ENCODE measurements at regions not wholly inside any gene's neighbourhood (a gene's known extent, or its start where the extent isn't known, plus 50 kb on each side); places are given as distances from the start of the nearest gene placed in this dataset.

- no peaks in the 10 kb centered on the region for H3K9me3 ChIP-seq (replicated peaks; ENCODE audit: control insufficient read depth, insufficient read depth, low read length)
- H3K79me2 ChIP-seq (ENCODE audit: control insufficient read depth, insufficient read depth, low read length), result no peaks in the 10 kb centered on the region
- H3K4me2 ChIP-seq (ENCODE audit: insufficient read depth, low read length), result no peak overlapping the region
- DNase-seq (ENCODE audit: low read depth, low spot score) (no peak), FAIRE-seq (no peak)
- intact Hi-C loops (cut with micrococcal nuclease), result no loop called here
- H3K4me1 ChIP-seq (ENCODE audit: control insufficient read depth, extremely low read depth, insufficient read depth, low read length), result no peaks in the 10 kb centered on the region
- CTCF ChIA-PET, result no interaction called here
- no peak overlapping the region for H2AFZ ChIP-seq (ENCODE audit: low read depth, low read length)
- POLR2A ChIA-PET, result no interaction called here
- H3K27me3 ChIP-seq (ENCODE audit: control insufficient read depth in 2 of 2, insufficient read depth in 2 of 2, low read length in 2 of 2), result peaks cover 3 to 4% of the 10 kb centered on the region in 2 experiments
- H3K9me1 ChIP-seq (replicated peaks; ENCODE audit: control insufficient read depth, extremely low read depth, insufficient read depth, low read length), result no peaks in the 10 kb centered on the region
- no peak overlapping the region for H3K4me3 ChIP-seq (replicated peaks in 1 of 3; ENCODE audit: insufficient read depth in 1 of 3, low read depth in 1 of 3, low read length in 3 of 3)
- no peaks in the 10 kb centered on the region for H3K36me3 ChIP-seq (ENCODE audit: control insufficient read depth in 2 of 2, extremely low read depth in 1 of 2, insufficient read depth in 2 of 2, low read length in 2 of 2)
- no TSS peak for BruUV-seq (replicated peaks)
- H3K27ac ChIP-seq (ENCODE audit: insufficient read depth, low read depth, low read length), result no peak overlapping the region
- TF ChIP-seq FOS (IDR thresholded peaks at IDR 0.05; ENCODE audit: borderline replicate concordance, insufficient read depth, low read length), result no peak
- no peak for TF ChIP-seq EZH2 (IDR thresholded peaks at IDR 0.05; ENCODE audit: borderline replicate concordance, low read depth, low read length, severe bottlenecking)
- no peak for TF ChIP-seq JUN (IDR thresholded peaks at IDR 0.05; ENCODE audit: borderline replicate concordance, insufficient read depth, insufficient read length, low read depth)
- no peak for TF ChIP-seq MAX (IDR thresholded peaks at IDR 0.05; ENCODE audit: insufficient read depth, insufficient read length)
- no peak for TF ChIP-seq MYC (IDR thresholded peaks at IDR 0.05; ENCODE audit: low read depth, low read length)
- TF ChIP-seq CTCF (IDR thresholded peaks at IDR 0.05; ENCODE audit: extremely low read depth in 1 of 2, insufficient read depth in 1 of 2, low read depth in 1 of 2, low read length in 2 of 2), result no peak
- no peak for TF ChIP-seq POLR2AphosphoS5 (IDR thresholded peaks at IDR 0.05; ENCODE audit: insufficient read depth, low read depth, low read length)
- no peak for TF ChIP-seq GATA2 (IDR thresholded peaks at IDR 0.05; ENCODE audit: insufficient read depth, insufficient read length, low read depth, low read length)
- TF ChIP-seq POLR2A (IDR thresholded peaks at IDR 0.05; ENCODE audit: low read depth, low read length), result no peak
- H3K9ac ChIP-seq (replicated peaks; ENCODE audit: extremely low read depth, insufficient read depth, low read length), result no peak overlapping the region
- dilution Hi-C loops (cut with MboI; ENCODE audit: extremely low pct_ligation_motif_present, low sequenced_read_pairs), result no loop called here
- no peaks in the 10 kb centered on the region for H4K20me1 ChIP-seq (replicated peaks; ENCODE audit: control insufficient read depth, extremely low read depth, insufficient read depth, low read length)
Observed at GRCh38 chr3:31350307-31350706, 182.4 kb upstream of the STT3B start.

Measured in endothelial cell of umbilical vein (primary cell).